ENCODE measurements at regions not wholly inside any gene's neighbourhood (a gene's known extent, or its start where the extent isn't known, plus 50 kb on each side); places are given as distances from the start of the nearest gene placed in this dataset.

DNA sequence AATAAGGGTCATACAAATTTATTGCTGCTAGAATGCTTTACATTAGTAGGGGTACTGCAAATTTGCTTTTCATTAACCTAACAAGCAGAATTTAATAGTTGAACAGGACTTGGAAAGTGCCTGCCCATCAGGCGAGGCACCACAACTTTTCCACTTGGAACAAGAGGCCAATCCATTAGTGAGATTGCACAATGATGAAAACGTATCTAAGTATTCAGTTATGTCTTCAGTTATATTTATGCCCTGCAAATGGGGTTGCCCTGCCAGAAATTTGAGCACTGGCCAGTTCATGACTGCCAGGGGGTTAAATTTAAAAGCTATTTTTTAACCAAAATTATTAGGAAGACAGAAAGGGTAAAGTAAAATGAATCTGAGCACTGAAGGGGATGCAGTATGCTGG, 111.1 kb upstream of the PALS2 start:
- no peak overlapping the region for H3K4me2 ChIP-seq (ENCODE audit: control insufficient read depth, extremely low read depth, insufficient read depth, low read depth, low read length)
- H3K36me3 ChIP-seq (ENCODE audit: control insufficient read depth in 2 of 2, extremely low read depth in 1 of 2, insufficient read depth in 2 of 2, low read length in 2 of 2) = no peaks in the 10 kb centered on the region
- no peak overlapping the region for H2AFZ ChIP-seq (ENCODE audit: control insufficient read depth, low read length)
- no peak overlapping the region for H3K27ac ChIP-seq (ENCODE audit: control insufficient read depth, insufficient read depth, low read length)
- DNase-seq (ENCODE audit: low read depth, low spot score) = no peak
- TF ChIP-seq EZH2 (IDR thresholded peaks at IDR 0.05; ENCODE audit: low read length) = no peak
- TF ChIP-seq, protein P1, sequence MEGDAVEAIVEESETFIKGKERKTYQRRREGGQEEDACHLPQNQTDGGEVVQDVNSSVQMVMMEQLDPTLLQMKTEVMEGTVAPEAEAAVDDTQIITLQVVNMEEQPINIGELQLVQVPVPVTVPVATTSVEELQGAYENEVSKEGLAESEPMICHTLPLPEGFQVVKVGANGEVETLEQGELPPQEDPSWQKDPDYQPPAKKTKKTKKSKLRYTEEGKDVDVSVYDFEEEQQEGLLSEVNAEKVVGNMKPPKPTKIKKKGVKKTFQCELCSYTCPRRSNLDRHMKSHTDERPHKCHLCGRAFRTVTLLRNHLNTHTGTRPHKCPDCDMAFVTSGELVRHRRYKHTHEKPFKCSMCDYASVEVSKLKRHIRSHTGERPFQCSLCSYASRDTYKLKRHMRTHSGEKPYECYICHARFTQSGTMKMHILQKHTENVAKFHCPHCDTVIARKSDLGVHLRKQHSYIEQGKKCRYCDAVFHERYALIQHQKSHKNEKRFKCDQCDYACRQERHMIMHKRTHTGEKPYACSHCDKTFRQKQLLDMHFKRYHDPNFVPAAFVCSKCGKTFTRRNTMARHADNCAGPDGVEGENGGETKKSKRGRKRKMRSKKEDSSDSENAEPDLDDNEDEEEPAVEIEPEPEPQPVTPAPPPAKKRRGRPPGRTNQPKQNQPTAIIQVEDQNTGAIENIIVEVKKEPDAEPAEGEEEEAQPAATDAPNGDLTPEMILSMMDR (optimal IDR thresholded peaks at IDR 0.05 in 1 of 3, IDR thresholded peaks at IDR 0.05 in 1 of 3, conservative IDR thresholded peaks at IDR 0.05 in 1 of 3; ENCODE audit: extremely low read depth in 1 of 3, insufficient read depth in 2 of 3, low read length in 3 of 3) = no peak
- H3K9me3 ChIP-seq (ENCODE audit: control insufficient read depth, low read depth, low read length) = no peaks in the 10 kb centered on the region
- no peak overlapping the region for H3K9ac ChIP-seq (ENCODE audit: control insufficient read depth, extremely low read depth, insufficient read depth, low read length)
- no peak overlapping the region for H3K4me3 ChIP-seq (ENCODE audit: control insufficient read depth in 2 of 3, extremely low read depth in 1 of 3, insufficient read depth in 2 of 3, low read depth in 1 of 3, low read length in 3 of 3)
- dilution Hi-C loops (cut with MboI; ENCODE audit: extremely low pct_ligation_motif_present, low sequenced_read_pairs) = no loop called here
- FAIRE-seq = no peak
- no peaks in the 10 kb centered on the region for H3K79me2 ChIP-seq (ENCODE audit: control insufficient read depth, insufficient read depth, low read length)
- no peaks in the 10 kb centered on the region for H3K27me3 ChIP-seq (ENCODE audit: control insufficient read depth, extremely low read depth, insufficient read depth, low read length)
- no peaks in the 10 kb centered on the region for H4K20me1 ChIP-seq (ENCODE audit: control insufficient read depth, extremely low read depth, insufficient read depth, low read length)
- H3K9me1 ChIP-seq (ENCODE audit: control insufficient read depth, extremely low read depth, insufficient read depth, low read length) = no peaks in the 10 kb centered on the region
- no peaks in the 10 kb centered on the region for H3K4me1 ChIP-seq (ENCODE audit: control insufficient read depth, extremely low read depth, insufficient read depth, low read length)

DNA sequence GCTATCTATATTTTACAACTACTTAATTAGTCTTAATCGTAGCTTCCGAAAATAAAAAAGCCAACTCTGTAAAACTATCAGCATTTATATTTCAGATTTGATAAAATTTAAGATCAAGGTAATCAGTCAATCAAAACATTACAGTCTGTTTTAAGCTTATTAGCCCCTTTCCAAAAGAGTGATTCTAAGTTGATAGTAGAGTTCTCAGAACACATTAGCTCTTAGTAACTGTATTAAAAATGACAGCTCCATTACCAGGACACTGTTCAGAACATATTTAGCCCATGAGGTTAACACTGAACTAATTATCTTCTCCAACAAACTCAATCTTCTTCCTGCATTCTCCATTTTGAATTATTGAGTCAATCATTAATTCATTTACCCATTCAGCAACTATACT, 110.3 kb upstream of the PALS2 start:
- DNase-seq (ENCODE audit: low read depth, low spot score) (no peak), FAIRE-seq (no peak)
- no peaks in the 10 kb centered on the region for H3K27me3 ChIP-seq (ENCODE audit: control insufficient read depth, extremely low read depth, insufficient read depth, low read length)
- H3K9me1 ChIP-seq (ENCODE audit: control insufficient read depth, extremely low read depth, insufficient read depth, low read length) = no peaks in the 10 kb centered on the region
- H3K9ac ChIP-seq (ENCODE audit: control insufficient read depth, extremely low read depth, insufficient read depth, low read length) = no peak overlapping the region
- H3K36me3 ChIP-seq (ENCODE audit: control insufficient read depth in 2 of 2, extremely low read depth in 1 of 2, insufficient read depth in 2 of 2, low read length in 2 of 2) = no peaks in the 10 kb centered on the region
- no peak overlapping the region for H3K4me3 ChIP-seq (ENCODE audit: control insufficient read depth in 2 of 3, extremely low read depth in 1 of 3, insufficient read depth in 2 of 3, low read depth in 1 of 3, low read length in 3 of 3)
- H3K4me2 ChIP-seq (ENCODE audit: control insufficient read depth, extremely low read depth, insufficient read depth, low read depth, low read length) = no peak overlapping the region
- H3K4me1 ChIP-seq (ENCODE audit: control insufficient read depth, extremely low read depth, insufficient read depth, low read length) = no peaks in the 10 kb centered on the region
- TF ChIP-seq, protein P1 (optimal IDR thresholded peaks at IDR 0.05 in 1 of 3, IDR thresholded peaks at IDR 0.05 in 1 of 3, conservative IDR thresholded peaks at IDR 0.05 in 1 of 3; ENCODE audit: extremely low read depth in 1 of 3, insufficient read depth in 2 of 3, low read length in 3 of 3) = no peak
- no peak for TF ChIP-seq EZH2 (IDR thresholded peaks at IDR 0.05; ENCODE audit: low read length)
- H3K9me3 ChIP-seq (ENCODE audit: control insufficient read depth, low read depth, low read length) = no peaks in the 10 kb centered on the region
- H3K27ac ChIP-seq (ENCODE audit: control insufficient read depth, insufficient read depth, low read length) = no peak overlapping the region
- H2AFZ ChIP-seq (ENCODE audit: control insufficient read depth, low read length) = no peak overlapping the region
- H3K79me2 ChIP-seq (ENCODE audit: control insufficient read depth, insufficient read depth, low read length) = no peaks in the 10 kb centered on the region
- H4K20me1 ChIP-seq (ENCODE audit: control insufficient read depth, extremely low read depth, insufficient read depth, low read length) = no peaks in the 10 kb centered on the region
- dilution Hi-C loops (cut with MboI; ENCODE audit: extremely low pct_ligation_motif_present, low sequenced_read_pairs) = no loop called here

Data from keratinocyte (primary cell).